ENCODE measurements at regions not wholly inside any gene's neighbourhood (a gene's known extent, or its start where the extent isn't known, plus 50 kb on each side); places are given as distances from the start of the nearest gene placed in this dataset.

DNA sequence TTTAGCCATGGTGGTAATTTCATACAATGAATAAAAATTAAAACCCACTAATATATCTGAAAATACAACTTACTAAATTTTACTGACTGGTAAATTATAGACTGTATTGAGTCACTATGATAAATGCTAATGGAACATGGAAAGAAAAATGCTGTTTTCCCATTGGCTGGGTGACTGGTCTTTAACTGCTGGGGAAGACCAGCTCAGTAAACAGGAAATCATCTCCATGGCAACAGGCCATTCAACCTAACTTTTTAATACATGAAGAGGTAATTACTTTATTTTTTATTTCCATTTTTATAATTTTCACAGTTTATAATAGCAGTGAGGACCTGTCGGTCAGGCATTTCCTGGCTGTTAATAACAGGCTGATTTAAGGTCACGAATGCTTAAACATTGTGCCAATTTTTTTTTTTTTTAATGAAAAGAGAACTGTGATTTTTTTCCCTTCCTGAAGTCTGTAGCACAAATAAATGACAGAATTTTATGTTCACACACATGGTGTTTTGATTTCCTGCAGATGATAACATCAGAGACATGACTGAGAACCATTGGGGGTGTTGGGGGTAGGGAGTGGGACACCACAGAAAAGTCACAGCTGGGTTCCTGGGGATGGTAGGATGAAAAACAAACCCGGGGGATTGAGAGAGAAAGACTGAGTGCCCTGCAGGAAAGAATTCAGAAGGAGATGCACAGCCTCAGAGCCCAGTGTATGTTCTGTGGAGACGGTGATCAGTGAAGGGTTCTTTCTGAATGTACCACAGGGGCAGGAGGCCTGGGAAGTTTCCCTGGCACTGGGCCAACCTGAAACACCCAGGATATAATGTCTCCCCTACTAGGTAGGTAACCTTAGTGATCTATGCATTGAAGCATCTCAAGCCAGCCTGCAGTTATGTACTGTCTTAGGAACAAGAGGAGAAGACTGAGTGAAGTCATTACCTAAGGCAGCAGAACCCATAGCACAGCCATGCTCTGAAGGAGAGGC, 297.1 kb downstream of the COG6 start:
- TF ChIP-seq, protein P1, sequence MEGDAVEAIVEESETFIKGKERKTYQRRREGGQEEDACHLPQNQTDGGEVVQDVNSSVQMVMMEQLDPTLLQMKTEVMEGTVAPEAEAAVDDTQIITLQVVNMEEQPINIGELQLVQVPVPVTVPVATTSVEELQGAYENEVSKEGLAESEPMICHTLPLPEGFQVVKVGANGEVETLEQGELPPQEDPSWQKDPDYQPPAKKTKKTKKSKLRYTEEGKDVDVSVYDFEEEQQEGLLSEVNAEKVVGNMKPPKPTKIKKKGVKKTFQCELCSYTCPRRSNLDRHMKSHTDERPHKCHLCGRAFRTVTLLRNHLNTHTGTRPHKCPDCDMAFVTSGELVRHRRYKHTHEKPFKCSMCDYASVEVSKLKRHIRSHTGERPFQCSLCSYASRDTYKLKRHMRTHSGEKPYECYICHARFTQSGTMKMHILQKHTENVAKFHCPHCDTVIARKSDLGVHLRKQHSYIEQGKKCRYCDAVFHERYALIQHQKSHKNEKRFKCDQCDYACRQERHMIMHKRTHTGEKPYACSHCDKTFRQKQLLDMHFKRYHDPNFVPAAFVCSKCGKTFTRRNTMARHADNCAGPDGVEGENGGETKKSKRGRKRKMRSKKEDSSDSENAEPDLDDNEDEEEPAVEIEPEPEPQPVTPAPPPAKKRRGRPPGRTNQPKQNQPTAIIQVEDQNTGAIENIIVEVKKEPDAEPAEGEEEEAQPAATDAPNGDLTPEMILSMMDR (IDR thresholded peaks at IDR 0.05): no peak
- TF ChIP-seq POLR2A (IDR thresholded peaks at IDR 0.05) (no peak), EP300 (IDR thresholded peaks at IDR 0.05) (no peak)
